Neuronal stem cell (in vitro differentiated cells): ENCODE measurements at regions not wholly inside any gene's neighbourhood (a gene's known extent, or its start where the extent isn't known, plus 50 kb on each side); places are given as distances from the start of the nearest gene placed in this dataset.

Source experiments
- DNase-seq: peaks from one replicate; pipeline ENCODE4 v3.0.0-alpha.2; 2013; ENCODE audit warnings: low spot score
- H2AFZ ChIP-seq: one replicate; pipeline ENCODE4 v1.6.1; 2013; ENCODE audit warnings: mild to moderate bottlenecking, low read length, inconsistent platforms
- H2AK5ac ChIP-seq: 2 replicates; pipeline ENCODE4 v1.6.1; 2013; ENCODE audit warnings: low read depth, mild to moderate bottlenecking, inconsistent platforms, low read length, moderate library complexity, mixed read lengths
- H2BK120ac ChIP-seq: 2 replicates; pipeline ENCODE4 v1.6.1; 2013; ENCODE audit warnings: low read depth, mild to moderate bottlenecking, inconsistent platforms, low read length, moderate library complexity, mixed read lengths
- H2BK12ac ChIP-seq: one replicate; pipeline ENCODE4 v1.6.1; 2013; ENCODE audit warnings: low read length, inconsistent platforms
- H2BK15ac ChIP-seq: 2 replicates; pipeline ENCODE4 v1.6.1; 2013; ENCODE audit warnings: mild to moderate bottlenecking, low read length, inconsistent platforms, mixed read lengths
- H2BK5ac ChIP-seq: one replicate; pipeline ENCODE4 v1.6.1; 2013; ENCODE audit warnings: inconsistent platforms, mild to moderate bottlenecking, low read length, moderate library complexity
- H3K14ac ChIP-seq: one replicate; pipeline ENCODE4 v1.6.1; 2013; ENCODE audit warnings: low read length, inconsistent platforms
- H3K18ac ChIP-seq: 2 replicates; pipeline ENCODE4 v1.6.1; 2013; ENCODE audit warnings: low read length, inconsistent platforms
- H3K23ac ChIP-seq: 2 replicates; pipeline ENCODE4 v1.6.1; 2013; ENCODE audit warnings: low read depth, mild to moderate bottlenecking, mixed read lengths, low read length, inconsistent platforms; ENCODE audit not compliant: poor library complexity
- H3K27ac ChIP-seq: replicated peaks from 3 replicates; pipeline ENCODE4 v1.5.1; 2013; ENCODE audit warnings: low read length, inconsistent platforms
- H3K27me3 ChIP-seq, 3 experiments: 2 replicates each; pipeline ENCODE4 v1.6.1; 2013; ENCODE audit warnings: low read length in 3 of 3, mild to moderate bottlenecking in 2 of 3, inconsistent platforms in 1 of 3, low read depth in 1 of 3, mixed read lengths in 1 of 3, moderate library complexity in 1 of 3; ENCODE audit not compliant: control insufficient read depth in 3 of 3, insufficient read depth in 3 of 3
- H3K36me3 ChIP-seq, 2 donors: replicated peaks in 1 of 2; 2 replicates each; pipeline ENCODE4 v1.6.1; 2013; ENCODE audit warnings: low read length in 2 of 2; ENCODE audit not compliant: control insufficient read depth in 2 of 2, insufficient read depth in 2 of 2
- H3K4ac ChIP-seq: 2 replicates; pipeline ENCODE4 v1.6.1; 2013; ENCODE audit warnings: inconsistent platforms, mild to moderate bottlenecking, low read length, moderate library complexity
- H3K4me1 ChIP-seq, 2 donors: 1 replicate in 1 of 2; 2 replicates in 1 of 2; pipeline ENCODE4 v1.6.1; 2013; ENCODE audit warnings: low read length in 2 of 2, low read depth in 1 of 2; ENCODE audit not compliant: control insufficient read depth in 2 of 2, insufficient read depth in 1 of 2
- H3K4me2 ChIP-seq: one replicate; pipeline ENCODE4 v1.6.1; 2013; ENCODE audit warnings: mild to moderate bottlenecking, low read length, inconsistent platforms; ENCODE audit not compliant: insufficient read depth, poor library complexity, severe bottlenecking
- H3K4me3 ChIP-seq, 2 donors: 2 replicates each; pipeline ENCODE4 v1.5.1; 2013; ENCODE audit warnings: low read length in 2 of 2, mild to moderate bottlenecking in 2 of 2, inconsistent platforms in 1 of 2, moderate library complexity in 1 of 2
- H3K79me1 ChIP-seq: one replicate; pipeline ENCODE4 v1.6.1; 2013; ENCODE audit warnings: low read depth, mild to moderate bottlenecking, inconsistent platforms, low read length, moderate library complexity
- H3K9ac ChIP-seq: one replicate; pipeline ENCODE4 v1.6.1; 2013; ENCODE audit warnings: mild to moderate bottlenecking, low read depth, low read length, inconsistent platforms; ENCODE audit not compliant: poor library complexity
- H3K9me3 ChIP-seq, 2 donors: replicated peaks in 1 of 2; 2 replicates each; pipeline versions ENCODE3 to v1.6.1; 2013; ENCODE audit warnings: low read length in 2 of 2, mild to moderate bottlenecking in 2 of 2, inconsistent platforms in 1 of 2, low read depth in 1 of 2, mixed read lengths in 1 of 2, moderate library complexity in 1 of 2; ENCODE audit not compliant: control insufficient read depth in 2 of 2, insufficient read depth in 1 of 2
- H4K8ac ChIP-seq: one replicate; pipeline ENCODE4 v1.6.1; 2013; ENCODE audit warnings: low read depth, mild to moderate bottlenecking, inconsistent platforms, low read length, moderate library complexity
- H4K91ac ChIP-seq: one replicate; pipeline ENCODE4 v1.6.1; 2013; ENCODE audit warnings: low read length, low read depth, mild to moderate bottlenecking, inconsistent platforms; ENCODE audit not compliant: poor library complexity
- WGBS, 2 donors: extraction: QIAGEN DNeasy Blood & Tissue Kit; methylation state at CpG; one replicate each; pipeline ENCODE4 v1.1.7; 2013; ENCODE audit warnings: missing lambda C conversion rate in 2 of 2, mixed read lengths in 1 of 2; ENCODE audit not compliant: insufficient read length in 2 of 2, insufficient replicate concordance in 1 of 2; ENCODE audit errors: extremely low coverage in 2 of 2; 5-methylcytosine and 5-hydroxymethylcytosine counted together

- Histone ChIP-seq H3K4ac (no peak overlapping the region), H3K36me3 (no peaks in the 10 kb centered on the region), H2AFZ (no peak overlapping the region), H2BK12ac (no peak overlapping the region), H3K4me3 (no peak overlapping the region), H2BK120ac (no peak overlapping the region), H4K8ac (no peak overlapping the region), H3K18ac (no peak overlapping the region), H3K14ac (no peak overlapping the region), H3K4me2 (no peak overlapping the region), H3K27me3 (no peaks in the 10 kb centered on the region), H3K79me1 (no peaks in the 10 kb centered on the region), H3K4me1 (no peaks in the 10 kb centered on the region), H2AK5ac (no peak overlapping the region), H3K9me3 (no peaks in the 10 kb centered on the region), H3K23ac (no peak overlapping the region), H3K9ac (no peak overlapping the region), H2BK15ac (no peak overlapping the region), H3K27ac (no peak overlapping the region), H2BK5ac (no peak overlapping the region), H4K91ac (no peak overlapping the region)
- no CpG with 5 or more reads among the region's 4 CpGs for WGBS, 2 donors
- no peak for DNase-seq
Measured at GRCh38 chr2:150997066-150997465, 264.6 kb downstream of the RBM43 start.

DNA sequence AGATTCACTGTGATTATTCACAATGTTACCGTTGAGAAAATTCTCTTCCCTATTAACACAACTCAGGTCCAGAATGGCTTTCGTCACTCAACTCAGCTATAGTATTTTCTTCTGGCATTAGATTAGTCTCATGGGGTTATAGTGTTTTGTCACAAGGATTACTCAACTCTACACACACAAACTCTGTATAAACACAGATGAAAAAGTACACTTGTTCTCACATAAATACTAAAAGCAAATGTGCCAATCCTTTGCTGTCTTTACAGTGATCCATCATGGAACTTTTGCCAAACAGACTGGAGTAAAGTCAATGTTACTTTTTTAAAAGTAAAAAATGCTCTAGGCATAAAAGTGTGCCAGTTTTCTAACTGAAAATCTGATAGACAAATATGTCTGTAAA lies 267.6 kb downstream of the RBM43 start:
- no peak overlapping the region for H2AK5ac ChIP-seq
- no peak overlapping the region for H3K4ac ChIP-seq
- H3K27me3 ChIP-seq: no peaks in the 10 kb centered on the region
- no CpG with 5 or more reads among the region's 2 CpGs for WGBS, 2 donors
- no peak overlapping the region for H4K8ac ChIP-seq
- no peak overlapping the region for H2AFZ ChIP-seq
- H2BK120ac ChIP-seq: no peak overlapping the region
- H4K91ac ChIP-seq: no peak overlapping the region
- H2BK12ac ChIP-seq: no peak overlapping the region
- no peak overlapping the region for H3K4me3 ChIP-seq
- no peak overlapping the region for H3K14ac ChIP-seq
- peaks cover 0 to 3% of the 10 kb centered on the region in 2 donors for H3K9me3 ChIP-seq
- no peaks in the 10 kb centered on the region for H3K79me1 ChIP-seq
- H3K18ac ChIP-seq: no peak overlapping the region
- H3K9ac ChIP-seq: no peak overlapping the region
- H3K23ac ChIP-seq: no peak overlapping the region
- no peak overlapping the region for H2BK15ac ChIP-seq
- no peaks in the 10 kb centered on the region for H3K4me1 ChIP-seq
- DNase-seq: no peak
- no peaks in the 10 kb centered on the region for H3K36me3 ChIP-seq
- no peak overlapping the region for H2BK5ac ChIP-seq
- no peak overlapping the region for H3K27ac ChIP-seq
- no peak overlapping the region for H3K4me2 ChIP-seq

GRCh38 chr2:150989969-150990368 lies 271.7 kb downstream of the RBM43 start:
- no peak overlapping the region for H3K4me3 ChIP-seq
- no CpG with 5 or more reads among the region's 1 CpG for WGBS, 2 donors

DNA sequence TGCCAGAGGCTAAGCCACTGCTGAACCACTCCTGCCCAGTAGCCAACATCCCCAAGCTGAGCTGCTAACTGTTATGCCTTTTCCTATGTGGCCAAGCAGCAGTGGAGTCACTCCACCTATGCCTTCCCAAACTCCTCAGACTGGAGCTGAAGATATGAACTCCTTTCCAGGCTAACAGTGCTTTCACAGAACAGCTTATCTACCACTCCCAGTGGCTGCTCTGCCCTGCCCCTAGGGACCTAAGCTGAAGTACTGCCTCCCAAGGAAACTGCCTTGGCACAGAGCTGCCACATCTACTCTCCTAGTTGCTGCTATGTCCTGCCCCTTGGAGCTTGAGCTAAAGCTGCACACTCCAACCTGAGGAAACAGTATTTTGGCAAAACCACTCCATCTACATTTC lies 275.9 kb downstream of the RBM43 start:
- Histone ChIP-seq H3K9ac (no peak overlapping the region), H3K27ac (no peak overlapping the region), H3K4me3 (no peak overlapping the region), H4K8ac (no peak overlapping the region), H3K36me3 (no peaks in the 10 kb centered on the region), H3K14ac (peak overlapping the region; percentile 67), H3K4ac (no peak overlapping the region), H2BK5ac (peak overlapping the region; percentile 2), H3K4me2 (no peak overlapping the region), H3K4me1 (peaks cover 2 to 11% of the 10 kb centered on the region in 2 donors), H3K23ac (no peak overlapping the region), H3K27me3 (no peaks in the 10 kb centered on the region), H4K91ac (no peak overlapping the region), H2BK12ac (no peak overlapping the region), H3K9me3 (peaks cover 0 to 3% of the 10 kb centered on the region in 2 donors), H2BK15ac (no peak overlapping the region), H3K18ac (no peak overlapping the region), H2AFZ (no peak overlapping the region), H3K79me1 (no peaks in the 10 kb centered on the region), H2BK120ac (no peak overlapping the region), H2AK5ac (no peak overlapping the region)
- no peak for DNase-seq

More at GRCh38 chr2:150989969-150990368, 271.7 kb downstream of the RBM43 start:
- no peak overlapping the region for H3K18ac ChIP-seq
- no peak overlapping the region for H2BK120ac ChIP-seq
- H3K4ac ChIP-seq: no peak overlapping the region
- no peaks in the 10 kb centered on the region for H3K79me1 ChIP-seq
- H3K9me3 ChIP-seq: peaks cover 0 to 3% of the 10 kb centered on the region in 2 donors
- H3K14ac ChIP-seq: no peak overlapping the region
- H2BK15ac ChIP-seq: no peak overlapping the region
- no peak overlapping the region for H2AFZ ChIP-seq
- H2BK5ac ChIP-seq: no peak overlapping the region
- no peak overlapping the region for H2BK12ac ChIP-seq
- no peaks in the 10 kb centered on the region for H3K4me1 ChIP-seq
- H3K36me3 ChIP-seq: no peaks in the 10 kb centered on the region
- H2AK5ac ChIP-seq: no peak overlapping the region
- H4K91ac ChIP-seq: no peak overlapping the region
- H3K27ac ChIP-seq: no peak overlapping the region
- no peak overlapping the region for H3K4me2 ChIP-seq
- H3K23ac ChIP-seq: no peak overlapping the region
- H3K27me3 ChIP-seq: no peaks in the 10 kb centered on the region
- no peak for DNase-seq
- no peak overlapping the region for H4K8ac ChIP-seq
- no peak overlapping the region for H3K9ac ChIP-seq
